ENCODE measurements at regions not wholly inside any gene's neighbourhood (a gene's known extent, or its start where the extent isn't known, plus 50 kb on each side); places are given as distances from the start of the nearest gene placed in this dataset.

- TF ChIP-seq CTCF (IDR thresholded peaks at IDR 0.05) (no peak), POLR2A (IDR thresholded peaks at IDR 0.05) (no peak), EP300 (IDR thresholded peaks at IDR 0.05; ENCODE audit: low read depth) (no peak), POLR2AphosphoS5 (IDR thresholded peaks at IDR 0.05) (no peak)
These were observed 224.7 kb upstream of the MIR17HG start for GRCh38 chr13:91122766-91123165.
